Upper lobe of right lung (tissue), 1 donor: ENCODE measurements at regions not wholly inside any gene's neighbourhood (a gene's known extent, or its start where the extent isn't known, plus 50 kb on each side); places are given as distances from the start of the nearest gene placed in this dataset.
"Not testable (repeated sequence)": the region's sequence is repeated elsewhere in the genome, so short reads cannot be mapped to it uniquely, and the experiment has no call there.

ENCODE experiments used
- ATAC-seq: fragments of 200-7000 bp; cut with Tn5 transposase; one replicate; pipeline ENCODE4 v1.9.1; 2020; ENCODE audit warnings: mild to moderate bottlenecking, moderate library complexity
- DNase-seq: peaks from one replicate; pipeline ENCODE4 v3.0.0-alpha.2; 2020
- H3K27ac ChIP-seq: fragments of 200-600 bp; one replicate; pipeline ENCODE4 v1.8.0; 2022
- H3K27me3 ChIP-seq: fragments of 200-600 bp; one replicate; pipeline ENCODE4 v1.8.0; 2022; ENCODE audit warnings: mild to moderate bottlenecking
- H3K36me3 ChIP-seq: fragments of 200-600 bp; one replicate; pipeline ENCODE4 v1.8.0; 2022
- H3K4me1 ChIP-seq: fragments of 200-600 bp; one replicate; pipeline ENCODE4 v1.8.0; 2022
- H3K4me3 ChIP-seq: fragments of 200-600 bp; one replicate; pipeline ENCODE4 v1.8.0; 2022; ENCODE audit warnings: mild to moderate bottlenecking
- H3K9me3 ChIP-seq: fragments of 200-600 bp; one replicate; pipeline ENCODE4 v1.8.0; 2022
- CTCF ChIP-seq: fragments of 200-600 bp; IDR thresholded peaks from one replicate; pipeline ENCODE4 v1.8.0; 2022; ENCODE audit warnings: antibody characterized with exemption
- intact Hi-C: fragments of 100-400 bp; cut with DNase I; formaldehyde crosslinking; loops from one replicate; pipeline ENCODE4 v1.11.0; 2022
- donor health status: DM: no; HTN: yes; CAD: no; lungs with severe emphysema.

GRCh38 chr20:48375804-48376203, 452.0 kb downstream of the PREX1 start:
- intact Hi-C loops = no loop called here
- Histone ChIP-seq H3K4me3 (no peak overlapping the region), H3K9me3 (no peaks in the 10 kb centered on the region), H3K36me3 (no peaks in the 10 kb centered on the region), H3K4me1 (peaks cover 2% of the 10 kb centered on the region), H3K27me3 (no peaks in the 10 kb centered on the region), H3K27ac (no peak overlapping the region)
- DNase-seq (no peak), ATAC-seq (no peak)
- no peak for TF ChIP-seq CTCF

GRCh38 chr20:48374991-48375595, 452.7 kb downstream of the PREX1 start:
- Histone ChIP-seq H3K27me3 (no peaks in the 10 kb centered on the region), H3K27ac (peak overlapping the region; percentile 1), H3K4me1 (peaks cover 2% of the 10 kb centered on the region), H3K36me3 (no peaks in the 10 kb centered on the region), H3K4me3 (no peak overlapping the region), H3K9me3 (no peaks in the 10 kb centered on the region)
- no peak for TF ChIP-seq CTCF
- ATAC-seq (no peak), DNase-seq (no peak)
- intact Hi-C loops = no loop called here

GRCh38 chr20:48374031-48374907, 453.5 kb downstream of the PREX1 start:
- H3K4me1 ChIP-seq, H3K36me3 ChIP-seq, H3K4me3 ChIP-seq, H3K27me3 ChIP-seq, DNase-seq, H3K9me3 ChIP-seq, intact Hi-C loops: not testable (repeated sequence)
- peak overlapping the region; percentile 11 for H3K27ac ChIP-seq
- peak; percentile 7 for TF ChIP-seq CTCF
- ATAC-seq = peak; percentile 63

GRCh38 chr20:48373555-48373934, 454.3 kb downstream of the PREX1 start:
- H3K9me3 ChIP-seq = no peaks in the 10 kb centered on the region
- no peak for ATAC-seq
- H3K27ac ChIP-seq = peak overlapping the region; percentile 11
- H3K4me3 ChIP-seq = no peak overlapping the region
- intact Hi-C loops = no loop called here
- peaks cover 2% of the 10 kb centered on the region for H3K4me1 ChIP-seq
- no peaks in the 10 kb centered on the region for H3K36me3 ChIP-seq
- H3K27me3 ChIP-seq = no peaks in the 10 kb centered on the region
- no peak for TF ChIP-seq CTCF
- no peak for DNase-seq

GRCh38 chr20:48372851-48373554, 454.8 kb downstream of the PREX1 start:
- intact Hi-C loops, DNase-seq, ATAC-seq: not testable (repeated sequence)

GRCh38 chr20:48371211-48371610, 456.6 kb downstream of the PREX1 start:
- ATAC-seq (no peak), DNase-seq (no peak)
- H3K36me3 ChIP-seq = no peaks in the 10 kb centered on the region
- TF ChIP-seq CTCF = no peak
- H3K27ac ChIP-seq = no peak overlapping the region
- no peak overlapping the region for H3K4me3 ChIP-seq
- no peaks in the 10 kb centered on the region for H3K27me3 ChIP-seq
- intact Hi-C loops = no loop called here
- peaks cover 2% of the 10 kb centered on the region for H3K4me1 ChIP-seq
- H3K9me3 ChIP-seq = no peaks in the 10 kb centered on the region

More at GRCh38 chr20:48372851-48373554, 454.8 kb downstream of the PREX1 start:
- not testable (repeated sequence) for H3K27ac ChIP-seq, H3K36me3 ChIP-seq, H3K27me3 ChIP-seq, H3K9me3 ChIP-seq, H3K4me1 ChIP-seq, H3K4me3 ChIP-seq

GRCh38 chr20:48368580-48369021, 459.2 kb downstream of the PREX1 start:
- ATAC-seq, DNase-seq, H3K9me3 ChIP-seq, H3K27me3 ChIP-seq, intact Hi-C loops, H3K4me3 ChIP-seq, H3K4me1 ChIP-seq, H3K36me3 ChIP-seq, H3K27ac ChIP-seq: not testable (repeated sequence)

- H3K36me3 ChIP-seq, H3K9me3 ChIP-seq, intact Hi-C loops, H3K4me1 ChIP-seq, DNase-seq, H3K27me3 ChIP-seq, H3K4me3 ChIP-seq, H3K27ac ChIP-seq: not testable (repeated sequence)
- ATAC-seq = peak; percentile 55
Measured at GRCh38 chr20:48367541-48368358, 460.0 kb downstream of the PREX1 start.
